Subcutaneous abdominal adipose tissue (tissue), 5 donors: ENCODE measurements at regions not wholly inside any gene's neighbourhood (a gene's known extent, or its start where the extent isn't known, plus 50 kb on each side); places are given as distances from the start of the nearest gene placed in this dataset.
"Not testable (repeated sequence)": the region's sequence is repeated elsewhere in the genome, so short reads cannot be mapped to it uniquely, and the experiment has no call there.

Experiments
- H3K27ac ChIP-seq: one replicate; pipeline ENCODE4 v1.7.0; 2013; ENCODE audit warnings: low read depth, mild to moderate bottlenecking, inconsistent platforms, low read length, moderate library complexity
- H3K27me3 ChIP-seq, 5 donors: one replicate each; pipeline ENCODE4 v1.7.0; 2013; ENCODE audit warnings: low read length in 5 of 5, inconsistent platforms in 1 of 5; ENCODE audit not compliant: control insufficient read depth in 5 of 5, insufficient read depth in 4 of 5
- H3K36me3 ChIP-seq, 5 donors: one replicate each; pipeline ENCODE4 v1.7.0; 2013; ENCODE audit warnings: low read length in 5 of 5; ENCODE audit not compliant: control insufficient read depth in 5 of 5, insufficient read depth in 5 of 5
- H3K4me1 ChIP-seq, 5 donors: one replicate each; pipeline ENCODE4 v1.7.0; 2013; ENCODE audit warnings: low read length in 5 of 5, mild to moderate bottlenecking in 3 of 5, moderate library complexity in 1 of 5; ENCODE audit not compliant: control insufficient read depth in 5 of 5, insufficient read depth in 5 of 5
- H3K4me3 ChIP-seq, 5 donors: one replicate each; pipeline ENCODE4 v1.7.0; 2013; ENCODE audit warnings: low read length in 5 of 5, low read depth in 1 of 5
- H3K9ac ChIP-seq, 5 donors: one replicate each; pipeline ENCODE4 v1.7.0; 2013; ENCODE audit warnings: low read length in 5 of 5, mild to moderate bottlenecking in 4 of 5, moderate library complexity in 3 of 5
- H3K9me3 ChIP-seq, 5 donors: one replicate each; pipeline ENCODE4 v1.7.0; 2013; ENCODE audit warnings: low read length in 5 of 5; ENCODE audit not compliant: control insufficient read depth in 5 of 5
- donor health status: healthy.
- donor health status: healthy.
- donor health status: healthy.
- donor health status: healthy.
- donor health status: healthy.

DNA sequence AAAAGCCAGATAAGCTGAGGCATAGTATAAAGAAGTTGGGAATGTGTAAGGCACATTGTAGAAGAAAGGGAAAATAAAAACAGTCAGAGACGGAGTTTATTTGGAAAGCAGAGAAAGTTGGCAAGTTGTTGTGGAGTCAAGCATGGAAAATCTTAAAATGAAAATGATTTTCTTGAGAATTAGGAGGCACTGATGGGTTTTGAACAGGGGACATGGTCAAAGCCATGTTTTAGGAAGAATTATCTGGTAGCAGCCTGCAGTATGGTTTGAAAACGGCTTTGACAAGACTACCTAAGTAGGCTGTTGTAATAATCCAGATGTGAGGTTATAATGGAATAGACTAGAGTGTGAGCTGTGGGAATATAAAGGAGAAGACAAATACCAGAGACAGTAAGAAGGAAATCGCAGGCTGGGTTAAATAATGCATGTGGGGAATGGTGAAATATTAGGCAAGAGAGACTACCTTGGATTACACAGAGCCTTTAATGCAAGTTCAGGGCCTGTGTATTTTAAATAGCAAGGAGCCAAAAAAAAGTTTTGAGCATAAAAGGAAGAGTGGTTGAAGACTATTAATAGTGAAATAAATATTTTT lies 130.4 kb upstream of the MEOX2 start:
- peaks cover 0 to 5% (median 4%) of the 10 kb centered on the region in 5 donors for H3K4me1 ChIP-seq
- no peaks in the 10 kb centered on the region for H3K27me3 ChIP-seq
- no peak overlapping the region for H3K9ac ChIP-seq
- H3K9me3 ChIP-seq = no peaks in the 10 kb centered on the region
- H3K36me3 ChIP-seq = no peaks in the 10 kb centered on the region
- no peak overlapping the region for H3K4me3 ChIP-seq
- no peak overlapping the region for H3K27ac ChIP-seq

DNA sequence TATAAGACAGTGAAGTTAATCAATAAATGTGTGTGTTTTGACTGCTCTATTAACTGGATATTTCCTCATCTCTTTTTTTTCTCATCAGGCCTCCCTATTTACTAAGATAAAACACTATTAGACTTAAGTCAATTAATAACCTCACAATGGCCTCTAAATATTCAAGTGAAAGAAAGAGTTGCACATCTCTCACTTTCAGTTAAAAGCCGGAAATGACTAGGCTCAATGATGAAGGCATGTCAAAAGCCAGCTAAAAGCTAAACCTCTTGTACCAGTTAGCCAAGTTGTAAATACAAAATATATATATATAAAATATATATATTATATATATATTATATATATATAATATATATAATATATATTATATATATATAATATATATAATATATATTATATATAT lies 127.0 kb upstream of the MEOX2 start:
- Histone ChIP-seq H3K27me3 (no peaks in the 10 kb centered on the region), H3K9ac (no peak overlapping the region), H3K4me3 (no peak overlapping the region), H3K4me1 (peaks cover 0 to 4% (median 3%) of the 10 kb centered on the region in 5 donors), H3K27ac (no peak overlapping the region), H3K36me3 (no peaks in the 10 kb centered on the region), H3K9me3 (no peaks in the 10 kb centered on the region)

DNA sequence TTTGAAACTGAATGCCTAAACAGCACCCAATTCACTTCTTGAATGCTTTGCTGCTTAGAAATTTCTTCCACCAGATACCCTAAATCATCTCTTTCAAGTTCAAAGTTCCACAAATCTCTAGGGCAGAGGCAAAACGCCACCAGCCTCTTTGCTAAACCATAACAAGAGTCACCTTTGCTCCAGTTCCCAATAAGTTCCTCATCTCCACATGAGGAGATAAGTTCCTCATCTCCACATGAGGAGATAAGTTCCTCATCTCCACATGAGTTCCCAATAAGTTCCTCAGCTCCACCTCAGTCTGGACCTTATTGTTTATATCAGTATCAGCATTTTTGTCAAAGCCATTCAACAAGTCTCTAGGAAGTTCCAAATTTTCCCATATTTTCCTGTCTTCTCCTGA lies 123.9 kb upstream of the MEOX2 start:
- H3K27me3 ChIP-seq, H3K9ac ChIP-seq, H3K36me3 ChIP-seq, H3K4me3 ChIP-seq, H3K9me3 ChIP-seq, H3K27ac ChIP-seq, H3K4me1 ChIP-seq: not testable (repeated sequence)

DNA sequence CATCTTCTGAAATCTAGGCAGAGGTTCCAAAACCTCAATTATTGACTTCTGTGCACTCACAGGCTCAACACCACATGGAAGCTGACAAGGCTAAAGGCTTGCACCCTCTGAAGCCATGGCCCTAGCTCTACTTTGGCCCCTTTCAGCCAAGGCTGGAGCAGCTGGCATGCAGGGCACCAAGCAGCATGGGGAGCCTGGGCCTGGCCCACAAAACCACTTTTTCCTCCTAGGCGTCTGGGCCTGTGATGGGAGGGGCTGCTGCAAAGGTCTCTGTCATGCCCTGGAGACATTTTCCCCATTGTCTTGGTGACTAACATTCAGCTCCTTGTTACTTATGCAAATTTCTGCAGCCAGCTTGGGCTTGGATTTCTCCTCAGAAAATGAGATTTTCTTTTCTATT lies 123.5 kb upstream of the MEOX2 start:
- not testable (repeated sequence) for H3K27me3 ChIP-seq, H3K36me3 ChIP-seq, H3K4me3 ChIP-seq, H3K9me3 ChIP-seq, H3K9ac ChIP-seq, H3K27ac ChIP-seq, H3K4me1 ChIP-seq

DNA sequence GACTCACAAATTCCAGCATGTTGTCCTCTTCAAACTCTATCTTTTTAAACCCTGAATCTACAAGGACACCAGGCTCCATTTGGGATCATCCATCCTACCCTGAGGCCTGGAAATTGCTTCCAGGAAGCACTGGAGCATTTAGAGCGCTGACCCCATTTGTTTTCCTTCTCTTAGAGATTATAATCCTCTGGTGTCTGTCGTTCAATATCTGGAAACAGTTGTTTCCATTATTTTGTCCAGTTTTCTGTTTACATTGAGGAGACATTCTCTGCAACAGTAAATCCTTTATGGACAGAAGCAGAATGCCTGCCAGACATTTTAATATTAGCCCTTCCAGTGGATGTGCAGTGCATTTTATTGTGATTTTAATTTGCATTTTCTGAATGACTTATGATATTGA lies 119.4 kb upstream of the MEOX2 start:
- no peaks in the 10 kb centered on the region for H3K27me3 ChIP-seq
- H3K27ac ChIP-seq = no peak overlapping the region
- no peak overlapping the region for H3K4me3 ChIP-seq
- H3K9me3 ChIP-seq = no peaks in the 10 kb centered on the region
- peaks cover 0 to 19% (median 13%) of the 10 kb centered on the region in 5 donors for H3K4me1 ChIP-seq
- H3K36me3 ChIP-seq = no peaks in the 10 kb centered on the region
- no peak overlapping the region for H3K9ac ChIP-seq

DNA sequence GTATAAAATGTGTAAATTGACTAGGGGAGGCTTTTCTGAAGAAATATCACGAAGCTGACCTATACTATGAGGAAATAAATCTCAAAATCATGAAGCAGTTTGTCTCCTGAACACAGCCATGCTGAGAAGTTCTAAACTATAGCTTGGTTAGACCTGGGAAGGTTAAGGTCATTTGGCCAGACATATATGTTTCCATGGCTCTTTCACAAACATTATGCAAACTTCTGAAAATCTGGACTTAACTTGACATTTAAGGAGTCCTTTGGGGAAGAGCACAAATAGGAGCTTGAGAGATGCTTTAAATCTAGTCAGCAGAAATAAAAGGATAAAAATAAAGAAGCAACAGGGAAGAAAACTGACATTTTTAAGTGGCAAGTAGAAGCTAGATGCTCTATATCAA lies 115.9 kb upstream of the MEOX2 start:
- H3K27ac ChIP-seq = peak overlapping the region; percentile 54
- H3K4me1 ChIP-seq = peaks cover 0 to 15% (median 11%) of the 10 kb centered on the region in 5 donors
- H3K36me3 ChIP-seq = no peaks in the 10 kb centered on the region
- H3K9ac ChIP-seq = no peak overlapping the region
- no peak overlapping the region for H3K4me3 ChIP-seq
- H3K9me3 ChIP-seq = no peaks in the 10 kb centered on the region
- H3K27me3 ChIP-seq = no peaks in the 10 kb centered on the region

DNA sequence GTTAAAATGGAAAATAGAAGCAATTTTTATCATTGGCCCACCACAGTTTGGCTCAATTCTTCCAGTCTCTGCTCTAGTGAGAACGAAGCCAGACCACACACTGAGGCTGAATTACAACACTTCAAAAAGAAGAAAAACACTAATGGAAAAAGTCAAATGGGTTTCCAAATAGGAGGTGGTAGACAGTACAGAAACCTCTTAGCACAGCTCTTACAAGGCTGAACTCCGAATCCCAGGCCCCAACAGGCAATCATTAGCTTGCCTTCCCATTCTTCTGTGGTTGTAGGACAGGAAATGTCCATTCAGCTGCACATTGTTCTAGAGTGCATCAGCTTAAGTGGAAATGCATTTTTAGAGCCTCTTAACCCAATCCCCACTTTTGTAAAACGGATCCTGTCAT lies 115.1 kb upstream of the MEOX2 start:
- no peak overlapping the region for H3K9ac ChIP-seq
- no peak overlapping the region for H3K4me3 ChIP-seq
- no peaks in the 10 kb centered on the region for H3K9me3 ChIP-seq
- no peaks in the 10 kb centered on the region for H3K36me3 ChIP-seq
- H3K27ac ChIP-seq = peak overlapping the region; percentile 54
- no peaks in the 10 kb centered on the region for H3K27me3 ChIP-seq
- H3K4me1 ChIP-seq = peaks cover 0 to 15% (median 11%) of the 10 kb centered on the region in 5 donors

DNA sequence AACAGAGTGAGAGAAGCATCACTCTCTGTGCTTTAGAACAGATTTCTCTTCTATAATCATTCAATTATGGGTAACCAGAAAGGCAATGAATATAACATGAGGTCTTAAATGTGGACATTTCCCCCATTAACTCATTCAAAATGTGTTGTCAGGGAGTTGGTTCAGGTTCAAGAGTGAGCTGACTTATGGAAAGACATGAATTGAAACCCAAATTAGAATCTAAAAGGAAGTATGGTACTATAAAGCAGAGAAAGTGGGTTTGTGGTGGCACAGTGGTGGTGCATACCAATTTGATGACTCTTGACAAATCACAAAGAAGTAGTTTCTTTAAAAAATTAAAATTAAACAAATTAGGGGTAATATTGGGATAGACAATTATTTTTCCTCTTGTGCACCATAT lies 114.6 kb upstream of the MEOX2 start:
- Histone ChIP-seq H3K27me3 (no peaks in the 10 kb centered on the region), H3K4me3 (no peak overlapping the region), H3K27ac (peak overlapping the region; percentile 54), H3K36me3 (no peaks in the 10 kb centered on the region), H3K9ac (no peak overlapping the region), H3K9me3 (no peaks in the 10 kb centered on the region), H3K4me1 (peaks cover 0 to 15% (median 11%) of the 10 kb centered on the region in 5 donors)

DNA sequence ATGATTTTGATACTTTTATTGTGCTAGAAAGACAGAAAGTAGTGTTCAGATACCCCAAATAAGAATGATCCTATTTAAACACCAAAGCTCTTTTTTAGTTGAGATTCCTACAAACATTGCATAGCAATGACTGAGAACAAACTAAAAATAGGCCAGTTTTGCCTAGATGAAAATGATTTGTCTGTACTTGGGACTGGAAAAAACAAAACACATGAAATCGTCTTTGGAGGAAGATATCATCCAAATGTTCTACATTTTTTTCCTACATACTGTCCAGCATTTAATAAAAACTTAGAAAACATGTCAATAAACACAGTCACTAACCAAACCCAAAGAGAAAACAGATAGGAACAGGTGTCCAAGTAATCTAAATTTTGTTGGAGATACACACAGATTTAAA lies 111.6 kb upstream of the MEOX2 start:
- Histone ChIP-seq H3K9ac (no peak overlapping the region), H3K9me3 (no peaks in the 10 kb centered on the region), H3K4me3 (no peak overlapping the region), H3K36me3 (no peaks in the 10 kb centered on the region), H3K27ac (no peak overlapping the region), H3K27me3 (no peaks in the 10 kb centered on the region), H3K4me1 (peaks cover 3 to 25% (median 14%) of the 10 kb centered on the region in 5 donors)

DNA sequence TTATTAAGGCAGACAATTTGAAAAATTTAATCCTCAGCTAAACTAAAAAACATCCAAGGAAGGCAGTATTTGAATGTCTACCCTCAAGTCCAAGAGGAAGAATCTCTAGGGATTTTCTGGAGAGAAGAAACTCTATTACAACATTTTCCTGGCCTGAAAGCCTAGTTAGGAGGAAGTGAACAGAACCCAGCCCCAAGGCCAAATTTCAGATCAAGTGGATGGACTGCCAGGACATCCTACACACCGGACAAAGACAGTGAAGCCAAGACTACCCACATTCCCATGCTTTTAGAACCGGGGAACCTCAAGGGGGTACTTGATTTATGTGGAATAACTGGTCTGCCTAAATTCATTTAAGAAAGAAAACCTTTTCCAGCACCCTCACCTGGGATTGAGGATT lies 108.9 kb upstream of the MEOX2 start:
- Histone ChIP-seq H3K9ac (no peak overlapping the region), H3K4me3 (no peak overlapping the region), H3K4me1 (peaks cover 0 to 9% (median 5%) of the 10 kb centered on the region in 5 donors), H3K36me3 (no peaks in the 10 kb centered on the region), H3K27me3 (no peaks in the 10 kb centered on the region), H3K27ac (no peak overlapping the region), H3K9me3 (no peaks in the 10 kb centered on the region)

DNA sequence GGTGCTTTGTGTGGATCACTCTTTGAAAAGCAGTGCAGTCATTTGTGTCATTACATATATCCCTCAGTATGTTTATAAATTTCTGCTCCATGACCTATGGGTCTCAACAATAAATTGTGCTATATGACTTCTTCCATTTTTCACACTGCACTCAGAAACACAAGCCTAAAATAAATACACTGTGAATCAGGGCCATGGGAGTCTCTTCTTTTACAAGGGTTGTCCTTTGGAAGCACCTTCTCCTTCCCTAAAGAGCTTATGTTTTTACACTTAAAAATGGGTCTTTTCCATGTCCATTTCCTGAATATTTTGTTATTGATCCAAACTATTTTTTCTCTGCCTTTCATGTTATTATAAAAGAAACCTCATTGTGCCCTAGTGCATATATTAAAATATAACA lies 108.3 kb upstream of the MEOX2 start:
- Histone ChIP-seq H3K36me3 (no peaks in the 10 kb centered on the region), H3K27me3 (no peaks in the 10 kb centered on the region), H3K4me3 (no peak overlapping the region), H3K27ac (no peak overlapping the region), H3K9me3 (no peaks in the 10 kb centered on the region), H3K4me1 (peaks cover 0 to 9% (median 5%) of the 10 kb centered on the region in 5 donors), H3K9ac (no peak overlapping the region)
